Thyroid gland (tissue), 4 donors: ENCODE measurements at regions not wholly inside any gene's neighbourhood (a gene's known extent, or its start where the extent isn't known, plus 50 kb on each side); places are given as distances from the start of the nearest gene placed in this dataset.

Experiments
- DNase-seq, 2 donors: peaks; one replicate each; pipeline ENCODE4 v3.0.0-alpha.2; 2019
- H3K27ac ChIP-seq, 3 donors: fragments of 200-600 bp; sonication (generic); 1 replicate in 2 of 3; 2 replicates in 1 of 3; pipeline ENCODE4 v1.5.1; 2016 to 2019; ENCODE audit warnings: mild to moderate bottlenecking in 1 of 3, moderate library complexity in 1 of 3
- H3K27me3 ChIP-seq: fragments of 200-600 bp; sonication (generic); one replicate; pipeline ENCODE4 v1.5.1; 2019
- H3K36me3 ChIP-seq, 2 donors: fragments of 200-600 bp; sonication (generic); one replicate each; pipeline ENCODE4 v1.5.1; 2016 to 2019
- H3K4me1 ChIP-seq, 2 donors: fragments of 200-600 bp; sonication (generic); one replicate each; pipeline ENCODE4 v1.5.1; 2017 to 2019
- H3K4me3 ChIP-seq, 3 donors: fragments of 200-600 bp; sonication (generic); replicated peaks in 1 of 3; 1 replicate in 2 of 3; 2 replicates in 1 of 3; pipeline ENCODE4 v1.5.1; 2016; ENCODE audit warnings: mild to moderate bottlenecking in 1 of 3
- H3K9me3 ChIP-seq: fragments of 200-600 bp; sonication (generic); one replicate; pipeline ENCODE4 v1.5.1; 2017
- CTCF ChIP-seq, 6 experiments: fragments of 200-600 bp in 3 of 6; fragments of 450-650 bp in 3 of 6; sonication (generic) in 3 of 6; IDR thresholded peaks; one replicate each; pipeline ENCODE4 v1.5.1; 2016 to 2019; ENCODE audit warnings: antibody characterized with exemption in 6 of 6, mild to moderate bottlenecking in 2 of 6, inconsistent platforms in 1 of 6, moderate library complexity in 1 of 6
- POLR2A ChIP-seq, 2 donors: fragments of 450-650 bp; IDR thresholded peaks; one replicate each; pipeline ENCODE4 v1.6.1; 2017; ENCODE audit warnings: antibody characterized with exemption in 2 of 2, mild to moderate bottlenecking in 2 of 2, moderate library complexity in 1 of 2
- WGBS, 2 donors: methylation state at CpG; one replicate each; pipeline ENCODE4 v1.1.5; 2017; 5-methylcytosine and 5-hydroxymethylcytosine counted together
- intact Hi-C: fragments of 100-400 bp; cut with DNase I; formaldehyde crosslinking; loops from one replicate; pipeline ENCODE4 v1.15.1; 2023

- Histone ChIP-seq H3K4me3 (no peak overlapping the region), H3K27ac (no peak overlapping the region), H3K9me3 (no peaks in the 10 kb centered on the region), H3K27me3 (no peaks in the 10 kb centered on the region), H3K36me3 (no peaks in the 10 kb centered on the region), H3K4me1 (no peaks in the 10 kb centered on the region)
- TF ChIP-seq CTCF (IDR thresholded peaks at IDR 0.05): no peak
- intact Hi-C loops: no loop called here
- WGBS, 2 donors: 80% methylated on average over 14 of the region's 14 CpGs
- DNase-seq: no peak
Measured at GRCh38 chr6:170211404-170212025, 79.4 kb downstream of the DLL1 start.

GRCh38 chr6:170210651-170211403 lies 80.1 kb downstream of the DLL1 start:
- no peak overlapping the region for H3K27ac ChIP-seq
- TF ChIP-seq POLR2A (IDR thresholded peaks at IDR 0.05) (no peak), CTCF (IDR thresholded peaks at IDR 0.05) (no peak)
- H3K9me3 ChIP-seq: no peaks in the 10 kb centered on the region
- H3K36me3 ChIP-seq: no peaks in the 10 kb centered on the region
- intact Hi-C loops: no loop called here
- DNase-seq: no peak
- 72% methylated on average over 11 of the region's 11 CpGs for WGBS, 2 donors
- H3K4me1 ChIP-seq: no peaks in the 10 kb centered on the region
- no peaks in the 10 kb centered on the region for H3K27me3 ChIP-seq
- H3K4me3 ChIP-seq: no peak overlapping the region

GRCh38 chr6:170210026-170210390 lies 80.9 kb downstream of the DLL1 start:
- WGBS, 2 donors: 74 to 79% methylated on average over 20 of the region's 20 CpGs
- intact Hi-C loops: no loop called here
- Histone ChIP-seq H3K9me3 (no peaks in the 10 kb centered on the region), H3K4me1 (no peaks in the 10 kb centered on the region), H3K27me3 (no peaks in the 10 kb centered on the region), H3K27ac (no peak overlapping the region), H3K4me3 (no peak overlapping the region), H3K36me3 (no peaks in the 10 kb centered on the region)
- no peak for DNase-seq
- TF ChIP-seq CTCF (IDR thresholded peaks at IDR 0.05) (no peak), POLR2A (IDR thresholded peaks at IDR 0.05) (no peak)

GRCh38 chr6:170209354-170210025 lies 81.4 kb downstream of the DLL1 start:
- TF ChIP-seq POLR2A (IDR thresholded peaks at IDR 0.05) (no peak), CTCF (IDR thresholded peaks at IDR 0.05) (no peak)
- Histone ChIP-seq H3K4me3 (no peak overlapping the region), H3K27ac (no peak overlapping the region), H3K36me3 (no peaks in the 10 kb centered on the region), H3K9me3 (no peaks in the 10 kb centered on the region), H3K4me1 (no peaks in the 10 kb centered on the region), H3K27me3 (no peaks in the 10 kb centered on the region)
- intact Hi-C loops: no loop called here
- DNase-seq: no peak
- WGBS, 2 donors: 64 to 79% methylated on average over 5 to 10 of the region's 22 CpGs
